Prostate gland (tissue), 2 donors: ENCODE measurements at regions not wholly inside any gene's neighbourhood (a gene's known extent, or its start where the extent isn't known, plus 50 kb on each side); places are given as distances from the start of the nearest gene placed in this dataset.
"Not testable (repeated sequence)": the region's sequence is repeated elsewhere in the genome, so short reads cannot be mapped to it uniquely, and the experiment has no call there.

Source experiments
- POLR2AphosphoS5 ChIP-seq: sonication (generic); formaldehyde crosslinking; IDR thresholded peaks from one replicate; pipeline ENCODE4 v1.6.1; 2017; ENCODE audit warnings: antibody characterized with exemption
- TF ChIP-seq, protein P1 (sequence below), 4 experiments: fragments of 200-600 bp in 2 of 4; fragments of 450-650 bp in 2 of 4; sonication (generic) in 2 of 4; IDR thresholded peaks; 1 replicate in 3 of 4; 2 replicates in 1 of 4; pipeline ENCODE4 v1.5.1; 2016 to 2019; ENCODE audit warnings: antibody characterized with exemption in 4 of 4, mild to moderate bottlenecking in 2 of 4, moderate library complexity in 2 of 4

DNA sequence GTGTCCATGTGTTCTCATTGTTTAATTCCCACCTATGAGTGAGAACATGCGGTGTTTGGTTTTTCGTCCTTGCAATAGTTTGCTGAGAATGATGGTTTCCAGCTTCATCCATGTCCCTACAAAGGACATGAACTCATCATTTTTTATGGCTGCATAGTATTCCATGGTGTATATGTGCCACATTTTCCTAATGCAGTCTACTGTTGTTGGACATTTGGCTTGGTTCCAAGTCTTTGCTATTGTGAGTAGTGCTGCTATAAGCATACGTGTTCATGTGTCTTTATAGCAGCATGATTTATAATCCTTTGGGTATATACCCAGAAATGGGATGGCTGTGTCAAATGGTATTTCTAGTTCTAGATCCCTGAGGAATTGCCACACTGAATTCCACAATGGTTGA lies 144.1 kb upstream of the CCZ1B start:
- TF ChIP-seq, protein P1, sequence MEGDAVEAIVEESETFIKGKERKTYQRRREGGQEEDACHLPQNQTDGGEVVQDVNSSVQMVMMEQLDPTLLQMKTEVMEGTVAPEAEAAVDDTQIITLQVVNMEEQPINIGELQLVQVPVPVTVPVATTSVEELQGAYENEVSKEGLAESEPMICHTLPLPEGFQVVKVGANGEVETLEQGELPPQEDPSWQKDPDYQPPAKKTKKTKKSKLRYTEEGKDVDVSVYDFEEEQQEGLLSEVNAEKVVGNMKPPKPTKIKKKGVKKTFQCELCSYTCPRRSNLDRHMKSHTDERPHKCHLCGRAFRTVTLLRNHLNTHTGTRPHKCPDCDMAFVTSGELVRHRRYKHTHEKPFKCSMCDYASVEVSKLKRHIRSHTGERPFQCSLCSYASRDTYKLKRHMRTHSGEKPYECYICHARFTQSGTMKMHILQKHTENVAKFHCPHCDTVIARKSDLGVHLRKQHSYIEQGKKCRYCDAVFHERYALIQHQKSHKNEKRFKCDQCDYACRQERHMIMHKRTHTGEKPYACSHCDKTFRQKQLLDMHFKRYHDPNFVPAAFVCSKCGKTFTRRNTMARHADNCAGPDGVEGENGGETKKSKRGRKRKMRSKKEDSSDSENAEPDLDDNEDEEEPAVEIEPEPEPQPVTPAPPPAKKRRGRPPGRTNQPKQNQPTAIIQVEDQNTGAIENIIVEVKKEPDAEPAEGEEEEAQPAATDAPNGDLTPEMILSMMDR (IDR thresholded peaks at IDR 0.05) = not testable (repeated sequence)
- not testable (repeated sequence) for TF ChIP-seq POLR2AphosphoS5
